Astrocyte of the hippocampus (primary cell): ENCODE measurements at regions not wholly inside any gene's neighbourhood (a gene's known extent, or its start where the extent isn't known, plus 50 kb on each side); places are given as distances from the start of the nearest gene placed in this dataset.

Source experiments
- DNase-seq: peaks from one replicate; pipeline ENCODE4 v3.0.0; 2011; ENCODE audit warnings: low read depth, low spot score

GRCh38 chr2:104290566-104290891 is 563.4 kb upstream of the POU3F3 start:
- DNase-seq = no peak

GRCh38 chr2:104312684-104313083 is 541.2 kb upstream of the POU3F3 start:
- DNase-seq = no peak

GRCh38 chr2:104318001-104318665 is 535.8 kb upstream of the POU3F3 start:
- peak; percentile 77 for DNase-seq

GRCh38 chr2:104321116-104321795 is 532.7 kb upstream of the POU3F3 start:
- peak; percentile 25 for DNase-seq

- DNase-seq = peak; percentile 29
These were observed 532.0 kb upstream of the POU3F3 start for GRCh38 chr2:104321796-104322349.

- DNase-seq = peak; percentile 95
These were observed 521.2 kb upstream of the POU3F3 start for GRCh38 chr2:104332731-104333130.

GRCh38 chr2:104337869-104338268 is 516.0 kb upstream of the POU3F3 start:
- DNase-seq = peak; percentile 52

- no peak for DNase-seq
These were observed 513.8 kb upstream of the POU3F3 start for GRCh38 chr2:104340162-104340561.

- no peak for DNase-seq
These were observed 512.8 kb upstream of the POU3F3 start for GRCh38 chr2:104340879-104341828.

- no peak for DNase-seq
These were observed 509.6 kb upstream of the POU3F3 start for GRCh38 chr2:104344306-104344705.

GRCh38 chr2:104344985-104345384 is 508.9 kb upstream of the POU3F3 start:
- DNase-seq = no peak

GRCh38 chr2:104358122-104358521 is 495.8 kb upstream of the POU3F3 start:
- DNase-seq = no peak

GRCh38 chr2:104361414-104361813 is 492.5 kb upstream of the POU3F3 start:
- no peak for DNase-seq

- no peak for DNase-seq
These were observed 485.8 kb upstream of the POU3F3 start for GRCh38 chr2:104368089-104368488.

- peak; percentile 52 for DNase-seq
These were observed 482.7 kb upstream of the POU3F3 start for GRCh38 chr2:104371087-104371781.

GRCh38 chr2:104375206-104375605 is 478.7 kb upstream of the POU3F3 start:
- no peak for DNase-seq

GRCh38 chr2:104378853-104379374 is 475.0 kb upstream of the POU3F3 start:
- DNase-seq = peak; percentile 72

GRCh38 chr2:104384961-104385360 is 469.0 kb upstream of the POU3F3 start:
- no peak for DNase-seq

- DNase-seq = no peak
These were observed 468.2 kb upstream of the POU3F3 start for GRCh38 chr2:104385743-104386142.

GRCh38 chr2:104388296-104388695 is 465.6 kb upstream of the POU3F3 start:
- DNase-seq = peak; percentile 61

GRCh38 chr2:104402825-104403224 is 451.1 kb upstream of the POU3F3 start:
- DNase-seq = no peak
